ENCODE measurements at regions not wholly inside any gene's neighbourhood (a gene's known extent, or its start where the extent isn't known, plus 50 kb on each side); places are given as distances from the start of the nearest gene placed in this dataset.

GRCh38 chr18:73279498-73279897 is 411.7 kb upstream of the NETO1 start:
- Histone ChIP-seq H3K27me3 (ENCODE audit: control insufficient read depth, insufficient read depth, low read length) (no peaks in the 10 kb centered on the region), H3K4me3 (ENCODE audit: low read depth, low read length) (no peak overlapping the region), H3K27ac (ENCODE audit: low read depth, low read length) (no peak overlapping the region), H3K9me3 (ENCODE audit: control insufficient read depth, insufficient read depth, low read length) (no peaks in the 10 kb centered on the region; the same call in 1 of the 2 replicates)
- TF ChIP-seq CTCF (IDR thresholded peaks at IDR 0.05; ENCODE audit: low read depth, low read length), result no peak
- CTCF ChIA-PET, result interaction anchor here (0.7 kb wide), 1 partner anchor 564 kb away, joined by 3 read pairs; no protein-coding TSS in a partner anchor
- POLR2A ChIA-PET, result no interaction called here
- no peak for DNase-seq (ENCODE audit: low read depth, low spot score)

GRCh38 chr18:73274812-73275621 is 407.2 kb upstream of the NETO1 start:
- POLR2A ChIA-PET, result no interaction called here
- TF ChIP-seq CTCF (IDR thresholded peaks at IDR 0.05; ENCODE audit: low read depth, low read length), result no peak
- CTCF ChIA-PET, result interaction anchor here (1.1 kb wide), 1 partner anchor 842 kb away, joined by 3 read pairs; no protein-coding TSS in a partner anchor
- H3K4me3 ChIP-seq (ENCODE audit: low read depth, low read length), result no peak overlapping the region
- no peaks in the 10 kb centered on the region for H3K9me3 ChIP-seq (ENCODE audit: control insufficient read depth, insufficient read depth, low read length)
- no peak for DNase-seq (ENCODE audit: low read depth, low spot score)
- no peak overlapping the region for H3K27ac ChIP-seq (ENCODE audit: low read depth, low read length)
- H3K27me3 ChIP-seq (ENCODE audit: control insufficient read depth, insufficient read depth, low read length), result no peaks in the 10 kb centered on the region

- no peak for TF ChIP-seq CTCF (IDR thresholded peaks at IDR 0.05; ENCODE audit: low read depth, low read length)
- ChIA-PET CTCF (no interaction called here), POLR2A (no interaction called here)
Measured at GRCh38 chr18:73270920-73271634, 403.3 kb upstream of the NETO1 start.

GRCh38 chr18:73264562-73264921 is 396.8 kb upstream of the NETO1 start:
- Histone ChIP-seq H3K27ac (ENCODE audit: low read depth, low read length) (no peak overlapping the region), H3K9me3 (ENCODE audit: control insufficient read depth, insufficient read depth, low read length) (no peaks in the 10 kb centered on the region), H3K4me3 (ENCODE audit: low read depth, low read length) (no peak overlapping the region), H3K27me3 (ENCODE audit: control insufficient read depth, insufficient read depth, low read length) (no peaks in the 10 kb centered on the region)
- ChIA-PET POLR2A (no interaction called here), CTCF (no interaction called here)
- TF ChIP-seq CTCF (IDR thresholded peaks at IDR 0.05; ENCODE audit: low read depth, low read length), result no peak
- DNase-seq (ENCODE audit: low read depth, low spot score), result no peak

More at GRCh38 chr18:73270920-73271634, 403.3 kb upstream of the NETO1 start:
- Histone ChIP-seq H3K9me3 (ENCODE audit: control insufficient read depth, insufficient read depth, low read length) (no peaks in the 10 kb centered on the region), H3K4me3 (ENCODE audit: low read depth, low read length) (no peak overlapping the region), H3K27me3 (ENCODE audit: control insufficient read depth, insufficient read depth, low read length) (no peaks in the 10 kb centered on the region), H3K27ac (ENCODE audit: low read depth, low read length) (no peak overlapping the region)
- no peak for DNase-seq (ENCODE audit: low read depth, low spot score)

- H3K27ac ChIP-seq (ENCODE audit: low read depth, low read length), result no peak overlapping the region
- ChIA-PET CTCF (no interaction called here), POLR2A (no interaction called here)
- DNase-seq (ENCODE audit: low read depth, low spot score), result no peak
- H3K27me3 ChIP-seq (ENCODE audit: control insufficient read depth, insufficient read depth, low read length), result no peaks in the 10 kb centered on the region
- H3K4me3 ChIP-seq (ENCODE audit: low read depth, low read length), result no peak overlapping the region
- no peak for TF ChIP-seq CTCF (IDR thresholded peaks at IDR 0.05; ENCODE audit: low read depth, low read length)
- no peaks in the 10 kb centered on the region for H3K9me3 ChIP-seq (ENCODE audit: control insufficient read depth, insufficient read depth, low read length)
Measured at GRCh38 chr18:73261923-73262322, 394.1 kb upstream of the NETO1 start.
